Vagina (tissue), 2 donors: ENCODE measurements at regions not wholly inside any gene's neighbourhood (a gene's known extent, or its start where the extent isn't known, plus 50 kb on each side); places are given as distances from the start of the nearest gene placed in this dataset.

Experiments
- POLR2A ChIP-seq, 2 donors: fragments of 450-650 bp; IDR thresholded peaks; one replicate each; pipeline ENCODE4 v1.6.1; 2017; ENCODE audit warnings: antibody characterized with exemption in 2 of 2, mild to moderate bottlenecking in 2 of 2, moderate library complexity in 2 of 2
- POLR2AphosphoS5 ChIP-seq, 2 donors: sonication (generic); formaldehyde crosslinking; IDR thresholded peaks; one replicate each; pipeline ENCODE4 v1.9.0; 2017; ENCODE audit warnings: antibody characterized with exemption in 2 of 2, mild to moderate bottlenecking in 2 of 2, low read depth in 1 of 2; ENCODE audit not compliant: insufficient read depth in 1 of 2

DNA sequence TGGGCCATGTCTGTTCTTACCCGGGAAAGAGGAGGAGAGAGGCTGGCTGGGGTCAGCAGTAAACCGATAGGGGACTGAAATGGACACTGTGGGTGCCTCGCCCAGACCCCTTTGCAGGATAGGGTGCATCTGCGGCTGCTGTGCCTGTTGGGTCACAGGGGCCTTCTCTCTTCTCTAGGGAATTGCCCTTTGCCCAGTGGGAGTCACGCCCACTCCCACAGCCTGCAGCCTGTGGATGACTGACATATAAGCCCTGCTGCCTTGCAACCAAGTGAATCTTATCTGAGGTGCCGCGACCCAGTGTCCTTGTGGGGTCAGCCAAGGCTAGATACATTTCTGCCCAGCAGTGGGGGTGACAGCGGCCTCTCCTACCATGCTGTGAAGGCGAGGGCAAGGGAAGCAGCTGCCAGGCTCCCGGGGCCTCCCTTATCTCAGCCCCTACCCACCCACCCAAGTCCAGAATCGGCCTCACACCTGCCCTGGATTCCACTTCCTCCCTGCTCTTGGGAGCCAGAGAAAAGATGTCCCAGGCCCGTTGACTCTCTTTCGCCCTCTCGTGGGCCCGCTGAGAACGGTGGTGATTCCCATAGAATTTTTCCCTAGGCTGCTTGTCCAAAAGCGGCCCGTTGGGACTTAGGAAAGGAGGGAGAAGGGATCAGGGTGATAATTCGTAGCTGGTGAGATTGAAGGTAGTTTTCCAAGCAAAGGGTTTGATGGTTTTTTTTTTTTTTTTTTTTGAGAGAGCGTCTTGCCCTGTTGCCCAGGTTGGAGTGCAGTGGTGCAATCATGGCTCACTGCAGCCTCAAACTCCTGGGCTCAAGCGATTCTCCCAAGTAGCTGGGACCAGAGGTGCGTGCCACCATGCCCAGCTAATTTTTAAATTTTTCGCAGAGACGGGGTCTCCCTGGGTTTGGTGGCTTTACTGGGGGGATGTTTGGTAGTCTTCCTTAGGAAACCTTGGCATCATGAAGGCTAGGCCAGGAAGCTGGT lies 56.8 kb upstream of the SMOX start:
- TF ChIP-seq POLR2A (IDR thresholded peaks at IDR 0.05) (no peak), POLR2AphosphoS5 (IDR thresholded peaks at IDR 0.05; ENCODE audit: insufficient read depth in 1 of 2, low read depth in 1 of 2) (no peak)
